ENCODE measurements at regions not wholly inside any gene's neighbourhood (a gene's known extent, or its start where the extent isn't known, plus 50 kb on each side); places are given as distances from the start of the nearest gene placed in this dataset.

DNA sequence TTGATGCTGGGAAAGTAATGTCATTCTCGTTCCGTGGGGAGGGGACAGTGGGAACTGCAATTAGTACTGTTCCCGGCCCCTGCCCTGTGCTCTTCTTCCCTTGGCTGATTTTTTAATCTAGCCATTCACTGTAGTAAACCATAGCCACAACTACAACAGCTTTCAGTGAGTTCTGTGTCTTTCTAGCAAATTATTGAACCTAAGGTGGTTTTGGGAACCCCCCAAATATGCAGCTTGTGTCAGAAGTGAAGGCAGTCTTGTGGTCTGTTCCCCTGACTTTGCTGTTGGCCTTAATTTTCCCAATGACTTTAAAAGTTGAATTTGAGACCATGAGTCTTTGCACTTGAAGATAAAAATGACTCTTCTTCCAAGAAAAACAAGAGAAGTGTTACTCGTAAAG, 114.3 kb upstream of the ETV6 start:
- Histone ChIP-seq H3K56ac (ENCODE audit: extremely low read depth, insufficient read depth, low read length) (no peak overlapping the region), H3K9ac (ENCODE audit: low read depth, low read length) (no peak overlapping the region), H3K36me3 (ENCODE audit: control insufficient read depth, insufficient read depth, low read length) (no peaks in the 10 kb centered on the region), H4K20me1 (ENCODE audit: insufficient read depth, low read length) (no peaks in the 10 kb centered on the region), H3K23ac (ENCODE audit: low read depth, low read length) (no peak overlapping the region), H3K27ac (ENCODE audit: insufficient read depth, low read length) (no peak overlapping the region), H4K5ac (ENCODE audit: low read depth, low read length) (no peak overlapping the region), H2BK120ac (ENCODE audit: low read depth, low read length) (no peak overlapping the region), H3K4me3 (ENCODE audit: insufficient read depth, low read depth, low read length) (no peak overlapping the region), H3K27me3 (ENCODE audit: control insufficient read depth, insufficient read depth, low read length) (peaks cover 22% of the 10 kb centered on the region), H3K9me3 (ENCODE audit: control insufficient read depth, insufficient read depth, low read length) (no peaks in the 10 kb centered on the region), H3K4me2 (ENCODE audit: low read depth, low read length) (no peak overlapping the region), H3K14ac (replicated peaks; ENCODE audit: low read depth, low read length) (no peak overlapping the region), H3K18ac (ENCODE audit: low read depth, low read length) (no peak overlapping the region), H3K9me1 (ENCODE audit: insufficient read depth, low read length) (no peaks in the 10 kb centered on the region), H3K79me1 (ENCODE audit: low read depth in 1 of 2, low read length in 2 of 2) (no peaks in the 10 kb centered on the region), H2AFZ (replicated peaks; ENCODE audit: low read length, poor library complexity) (no peak overlapping the region), H4K91ac (ENCODE audit: insufficient read depth, low read depth, low read length) (no peak overlapping the region), H2BK20ac (ENCODE audit: low read depth, low read length) (no peak overlapping the region), H2AK9ac (replicated peaks; ENCODE audit: low read depth, low read length, poor library complexity) (no peak overlapping the region), H2AK5ac (ENCODE audit: low read depth, low read length) (no peak overlapping the region), H2BK5ac (ENCODE audit: low read depth, low read length, poor library complexity, severe bottlenecking) (no peak overlapping the region), H3K4ac (ENCODE audit: low read depth, low read length) (no peak overlapping the region), H2BK15ac (ENCODE audit: low read depth, low read length) (no peak overlapping the region), H3K4me1 (ENCODE audit: control insufficient read depth, insufficient read depth, low read length) (no peaks in the 10 kb centered on the region), H4K8ac (ENCODE audit: low read depth in 2 of 2, low read length in 2 of 2) (no peak overlapping the region)
- DNase-seq: no peak
- BruUV-seq (replicated peaks): no TSS peak
- POLR2A ChIA-PET (ENCODE audit: unreplicated experiment): no interaction called here
- no peak for ATAC-seq (ENCODE audit: low read depth)
- no CpG with 5 or more reads among the region's 4 CpGs for WGBS, 2 experiments (ENCODE audit: extremely low coverage in 2 of 2, insufficient read length in 1 of 2)
- CTCF ChIA-PET: no interaction called here
- dilution Hi-C loops (cut with HindIII; ENCODE audit: low sequenced_read_pairs, unreplicated experiment) (no loop called here), intact Hi-C loops (cut with micrococcal nuclease) (no loop called here), in situ Hi-C loops (cut with MboI; ENCODE audit: low sequenced_read_pairs) (no loop called here)
- TF ChIP-seq MAZ (IDR thresholded peaks at IDR 0.05; ENCODE audit: borderline replicate concordance, low read depth, low read length) (no peak), MAFK (IDR thresholded peaks at IDR 0.05; ENCODE audit: low read depth, low read length) (no peak), CHD1 (IDR thresholded peaks at IDR 0.05; ENCODE audit: low read depth, low read length) (no peak), CEBPB (IDR thresholded peaks at IDR 0.05; ENCODE audit: low read depth, low read length) (no peak), RFX5 (IDR thresholded peaks at IDR 0.05; ENCODE audit: low read depth, low read length) (no peak), BHLHE40 (IDR thresholded peaks at IDR 0.05; ENCODE audit: low read depth, low read length) (no peak), RCOR1 (IDR thresholded peaks at IDR 0.05; ENCODE audit: insufficient replicate concordance, low read length) (no peak), SMC3 (IDR thresholded peaks at IDR 0.05; ENCODE audit: low read depth, low read length) (no peak)
- TF ChIP-seq, protein P1, sequence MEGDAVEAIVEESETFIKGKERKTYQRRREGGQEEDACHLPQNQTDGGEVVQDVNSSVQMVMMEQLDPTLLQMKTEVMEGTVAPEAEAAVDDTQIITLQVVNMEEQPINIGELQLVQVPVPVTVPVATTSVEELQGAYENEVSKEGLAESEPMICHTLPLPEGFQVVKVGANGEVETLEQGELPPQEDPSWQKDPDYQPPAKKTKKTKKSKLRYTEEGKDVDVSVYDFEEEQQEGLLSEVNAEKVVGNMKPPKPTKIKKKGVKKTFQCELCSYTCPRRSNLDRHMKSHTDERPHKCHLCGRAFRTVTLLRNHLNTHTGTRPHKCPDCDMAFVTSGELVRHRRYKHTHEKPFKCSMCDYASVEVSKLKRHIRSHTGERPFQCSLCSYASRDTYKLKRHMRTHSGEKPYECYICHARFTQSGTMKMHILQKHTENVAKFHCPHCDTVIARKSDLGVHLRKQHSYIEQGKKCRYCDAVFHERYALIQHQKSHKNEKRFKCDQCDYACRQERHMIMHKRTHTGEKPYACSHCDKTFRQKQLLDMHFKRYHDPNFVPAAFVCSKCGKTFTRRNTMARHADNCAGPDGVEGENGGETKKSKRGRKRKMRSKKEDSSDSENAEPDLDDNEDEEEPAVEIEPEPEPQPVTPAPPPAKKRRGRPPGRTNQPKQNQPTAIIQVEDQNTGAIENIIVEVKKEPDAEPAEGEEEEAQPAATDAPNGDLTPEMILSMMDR (conservative IDR thresholded peaks at IDR 0.05; ENCODE audit: low read depth, low read length): no peak
